Renal cortical epithelial cell (primary cell): ENCODE measurements at regions not wholly inside any gene's neighbourhood (a gene's known extent, or its start where the extent isn't known, plus 50 kb on each side); places are given as distances from the start of the nearest gene placed in this dataset.
A peak's percentile ranks its signal among the peaks of the same experiment; 100 is the strongest.
"Not testable (repeated sequence)": the region's sequence is repeated elsewhere in the genome, so short reads cannot be mapped to it uniquely, and the experiment has no call there.

ENCODE experiments used
- DNase-seq: peaks from one replicate; pipeline ENCODE4 v3.0.0-alpha.2; 2011; ENCODE audit warnings: low read depth

DNA sequence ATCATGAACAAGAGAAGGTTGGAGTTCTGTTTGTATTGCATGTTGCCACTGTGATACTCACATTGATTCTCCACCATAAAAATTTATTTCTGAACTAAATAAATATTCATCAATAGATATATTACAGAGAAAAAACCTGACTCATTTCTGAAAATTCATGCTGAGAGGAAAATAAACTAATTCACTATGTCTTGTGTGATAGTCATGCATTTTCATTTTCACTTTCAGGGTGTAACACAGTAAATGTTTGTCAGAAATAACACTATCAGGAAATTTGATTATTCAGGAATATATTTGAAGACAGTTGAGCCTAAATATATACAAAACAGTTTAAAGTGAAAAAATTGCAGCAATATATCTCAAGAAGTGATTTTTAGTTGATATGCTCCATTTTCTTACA, 335.2 kb downstream of the KCNJ3 start:
- DNase-seq, result no peak

DNA sequence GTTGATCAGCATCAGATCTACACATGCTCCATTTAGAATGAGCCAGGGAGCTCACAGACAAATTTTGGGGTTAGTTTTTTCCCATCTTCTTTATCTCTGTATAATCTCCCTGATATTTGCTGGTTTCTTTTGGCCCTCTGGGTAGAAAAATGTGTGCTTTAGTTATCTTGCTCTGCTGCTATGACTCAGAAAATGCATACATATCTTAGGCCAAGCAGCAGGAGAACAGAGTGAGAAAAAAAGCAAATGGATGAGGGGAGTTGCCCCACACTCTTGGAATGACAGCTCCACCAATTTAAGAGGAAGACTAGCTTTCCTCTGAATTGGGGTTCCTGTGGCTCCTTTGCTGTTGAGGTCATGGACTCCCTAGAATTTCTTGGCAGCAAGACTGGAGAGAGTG, 331.8 kb downstream of the KCNJ3 start:
- DNase-seq, result no peak

DNA sequence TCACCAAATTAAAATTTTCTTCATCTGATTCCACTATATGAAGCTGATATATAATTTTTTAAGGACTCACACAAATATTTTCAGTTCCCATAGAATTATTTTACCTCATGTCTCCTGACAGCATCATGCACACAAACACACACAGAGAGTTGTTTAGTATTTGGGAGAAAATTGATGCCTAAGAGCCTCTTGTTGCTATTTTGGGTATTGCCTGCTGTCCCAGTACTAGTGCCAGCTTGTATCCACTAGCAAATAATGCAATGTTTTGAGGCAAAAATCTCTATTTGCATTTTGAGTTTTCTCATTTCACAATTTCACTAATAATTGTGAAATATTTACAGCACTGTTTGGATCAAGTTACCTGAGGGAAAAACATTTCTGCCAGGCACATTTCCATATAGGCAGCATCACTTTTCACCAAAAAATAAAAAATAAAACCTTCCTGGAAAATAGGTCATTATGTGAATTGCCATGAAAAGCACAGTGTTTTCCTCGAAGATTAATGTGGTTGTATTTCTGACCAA, 328.2 kb downstream of the KCNJ3 start:
- no peak for DNase-seq

DNA sequence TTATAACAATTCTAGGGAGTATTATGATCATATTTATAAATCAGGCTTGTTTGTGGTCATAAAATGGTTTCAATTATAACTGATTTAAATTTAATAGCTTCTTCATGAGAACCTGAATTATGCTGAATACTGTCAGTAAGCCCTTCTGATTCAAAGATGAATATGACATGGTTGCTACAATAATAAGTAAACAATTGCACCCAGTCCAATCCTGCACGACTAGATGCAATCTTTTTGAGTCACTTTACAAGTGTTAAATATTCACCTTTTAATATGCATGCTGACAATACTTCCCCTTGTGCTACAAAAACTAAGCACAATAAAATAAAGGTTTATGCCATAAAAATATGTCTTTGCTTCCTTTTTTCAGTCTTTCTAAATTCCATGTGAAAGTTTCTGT, 325.2 kb downstream of the KCNJ3 start:
- DNase-seq, result no peak

DNA sequence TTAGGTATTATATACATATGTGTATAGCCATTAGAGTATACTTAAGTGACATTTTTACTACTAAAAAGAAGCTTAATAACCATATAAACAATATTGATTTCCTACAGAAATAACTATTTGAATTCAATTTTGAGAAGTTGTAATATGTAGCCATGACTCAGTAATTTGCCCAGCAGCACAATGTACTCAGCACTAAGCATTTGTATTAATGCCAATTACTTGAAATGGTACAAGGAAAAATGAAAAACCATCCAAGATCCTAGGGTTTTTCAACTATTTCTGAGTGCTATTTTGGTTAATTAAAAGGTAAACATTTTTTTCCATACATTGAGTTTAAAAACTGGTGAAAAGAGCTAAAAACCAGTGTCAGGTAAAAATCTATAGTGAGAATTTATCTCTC, 324.0 kb downstream of the KCNJ3 start:
- DNase-seq, result no peak

DNA sequence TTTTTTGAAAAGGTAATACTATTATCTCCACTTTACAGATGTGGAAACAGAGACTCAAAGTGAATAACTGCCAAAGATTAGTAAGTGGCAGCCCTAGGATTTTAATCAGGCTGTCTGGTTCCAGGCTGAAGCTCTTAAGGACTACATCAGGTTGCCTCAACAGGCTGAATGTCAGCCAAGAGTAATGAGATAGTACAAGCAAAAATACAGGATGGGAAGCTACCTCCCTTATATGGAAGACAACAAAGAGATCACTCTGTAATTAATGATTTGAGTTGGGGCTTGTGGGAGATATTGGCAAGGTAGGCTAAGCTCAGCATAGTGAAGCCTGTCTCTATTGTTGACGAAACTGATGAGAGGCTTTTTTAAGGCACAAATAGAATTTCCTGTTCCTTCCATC, 323.1 kb downstream of the KCNJ3 start:
- DNase-seq, result no peak

DNA sequence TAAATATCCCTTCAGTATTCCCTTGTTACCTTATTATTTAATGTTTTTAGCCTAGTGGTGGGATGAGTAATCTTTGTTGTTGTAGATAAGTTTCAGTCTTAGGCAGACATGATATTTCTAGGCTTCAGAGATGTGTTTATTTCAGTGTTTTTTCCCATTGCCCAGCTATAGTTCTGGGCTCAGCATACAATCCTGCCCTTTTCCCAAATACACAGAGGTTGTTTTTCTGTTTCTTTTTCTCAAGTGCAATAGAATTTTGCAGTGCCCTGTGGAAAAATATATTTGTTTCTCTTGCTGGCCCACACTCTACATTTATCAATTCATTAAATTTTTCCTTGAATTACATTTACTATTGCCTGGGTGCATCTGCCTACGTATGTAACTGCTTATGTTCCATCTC, 321.8 kb downstream of the KCNJ3 start:
- no peak for DNase-seq

DNA sequence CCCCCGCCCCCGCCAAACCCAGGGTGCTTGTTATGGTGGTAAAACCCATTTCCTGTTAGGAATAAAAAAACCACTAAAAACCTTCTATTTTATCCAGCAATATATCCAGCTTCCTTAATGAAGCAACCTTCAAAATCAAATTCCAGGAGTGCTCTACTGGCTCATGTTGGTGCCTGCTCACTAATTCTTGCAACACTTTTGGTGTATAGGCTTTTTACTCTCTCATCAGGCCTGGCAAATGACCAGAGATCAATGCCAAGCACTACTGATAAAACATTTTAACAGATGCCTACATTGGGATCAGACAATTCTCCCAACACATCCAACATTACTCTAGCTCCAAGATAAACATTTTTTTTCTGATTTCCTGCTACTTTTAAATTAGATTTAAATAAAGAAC, 312.4 kb downstream of the KCNJ3 start:
- DNase-seq, result no peak

DNA sequence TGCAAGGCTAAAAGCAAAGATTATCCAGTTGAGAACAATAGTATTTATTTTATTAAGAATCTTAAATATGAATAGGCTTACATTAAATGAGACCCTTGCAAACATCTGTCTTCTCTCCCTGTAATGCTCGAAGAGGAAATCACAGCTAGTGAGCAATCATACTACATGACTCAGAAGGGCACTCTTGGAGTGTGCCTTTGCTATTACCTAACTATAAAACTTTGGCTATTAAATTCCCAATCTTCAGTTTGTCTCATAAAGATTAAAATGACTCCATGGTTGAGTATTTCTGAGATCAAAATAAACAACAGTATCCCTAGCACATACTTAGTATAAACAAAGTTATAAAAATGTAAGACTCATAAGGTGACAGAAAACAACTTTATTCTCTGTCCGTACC, 296.9 kb downstream of the KCNJ3 start:
- peak; percentile 12 for DNase-seq

DNA sequence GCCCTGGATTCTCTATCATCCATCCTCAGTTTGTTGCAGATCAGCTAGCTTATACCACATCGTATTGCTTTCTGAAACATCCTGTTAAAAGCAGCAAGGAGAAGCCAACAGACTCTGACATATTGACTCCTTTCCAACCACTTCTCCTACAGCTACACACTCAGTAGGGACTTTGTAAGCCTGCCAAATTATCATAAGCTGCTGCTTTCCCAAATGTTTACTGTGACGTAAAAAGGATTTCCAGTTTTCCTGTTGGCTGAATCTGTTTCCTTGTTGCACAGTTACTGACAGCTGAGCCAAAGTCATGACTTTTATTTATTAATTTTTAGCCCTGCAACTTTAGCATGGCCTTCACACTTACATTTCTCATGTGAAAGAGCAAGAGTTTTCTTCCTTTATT, 294.3 kb downstream of the KCNJ3 start:
- no peak for DNase-seq

DNA sequence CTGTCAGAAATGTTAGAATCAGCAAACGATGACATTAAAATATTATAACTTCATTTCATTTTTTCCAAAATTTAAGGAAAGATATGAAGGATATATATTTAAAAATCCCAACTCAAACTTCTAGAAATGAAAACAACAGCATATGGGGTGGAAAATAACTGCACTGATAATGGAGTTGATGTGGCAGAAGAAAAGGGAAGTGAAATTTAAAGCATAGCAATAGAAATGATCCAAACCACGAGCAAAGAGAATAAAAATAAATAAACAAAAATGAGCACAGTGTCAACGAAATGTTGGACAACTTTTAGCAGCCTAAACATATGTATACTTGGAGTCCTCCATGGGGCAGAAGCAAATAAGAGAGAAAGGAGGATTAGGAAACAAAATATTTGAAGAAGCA, 280.2 kb downstream of the KCNJ3 start:
- no peak for DNase-seq

DNA sequence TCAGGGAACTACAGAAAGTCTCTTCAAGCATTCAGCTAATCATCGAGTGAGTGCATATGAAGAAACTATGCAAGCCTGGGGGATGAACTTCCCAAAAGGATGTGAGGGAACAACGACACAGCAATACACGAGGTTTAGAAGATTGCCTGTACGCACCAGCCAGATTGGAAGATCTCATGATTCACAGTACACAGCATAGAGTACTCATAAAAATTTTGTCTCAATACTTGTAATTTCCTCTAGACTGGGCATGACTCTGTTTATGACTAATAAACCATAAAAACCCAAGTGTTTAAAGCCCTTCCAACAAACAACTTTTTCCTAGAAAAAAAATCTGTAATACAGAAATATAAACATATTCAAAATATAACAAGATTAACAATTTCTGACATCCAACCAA, 279.7 kb downstream of the KCNJ3 start:
- no peak for DNase-seq

DNA sequence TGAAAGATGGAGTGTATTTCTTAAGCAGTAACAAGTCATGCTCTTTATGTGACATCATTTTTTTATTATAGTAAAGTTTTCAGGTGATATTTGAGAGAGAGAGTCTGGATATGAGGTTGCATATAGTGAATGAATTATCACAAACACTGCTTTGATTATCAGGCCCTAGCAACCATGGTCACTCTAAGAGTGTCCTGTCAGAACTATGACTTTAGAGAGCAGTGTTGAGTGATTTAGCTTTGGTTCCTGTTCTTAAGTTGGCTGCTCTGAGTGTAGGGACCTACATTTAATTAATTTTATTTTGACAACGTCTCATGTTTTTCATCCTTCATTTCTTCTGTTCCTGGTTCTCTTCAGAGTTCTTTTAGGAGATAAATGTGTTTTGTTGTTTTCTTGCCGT, 275.5 kb downstream of the KCNJ3 start:
- DNase-seq, result no peak

DNA sequence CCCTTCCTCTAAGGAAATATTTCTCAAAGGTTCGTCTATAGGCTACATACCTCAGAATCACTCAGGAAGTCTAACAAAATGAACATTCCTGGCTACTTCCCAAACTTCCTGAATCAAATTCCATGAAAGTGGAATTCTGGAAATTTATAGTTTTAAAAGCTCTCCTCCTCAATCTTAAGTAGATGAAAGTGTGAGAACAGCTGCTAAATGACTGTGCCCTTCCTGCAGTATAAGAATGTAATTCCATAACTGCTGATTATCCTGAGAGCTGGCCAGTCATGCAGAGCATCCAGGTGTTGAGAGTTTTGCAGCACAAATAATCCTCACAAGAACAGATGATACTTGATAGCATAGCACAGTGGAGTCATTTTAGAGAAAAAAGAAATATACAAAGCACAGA, 265.0 kb downstream of the KCNJ3 start:
- DNase-seq, result no peak

DNA sequence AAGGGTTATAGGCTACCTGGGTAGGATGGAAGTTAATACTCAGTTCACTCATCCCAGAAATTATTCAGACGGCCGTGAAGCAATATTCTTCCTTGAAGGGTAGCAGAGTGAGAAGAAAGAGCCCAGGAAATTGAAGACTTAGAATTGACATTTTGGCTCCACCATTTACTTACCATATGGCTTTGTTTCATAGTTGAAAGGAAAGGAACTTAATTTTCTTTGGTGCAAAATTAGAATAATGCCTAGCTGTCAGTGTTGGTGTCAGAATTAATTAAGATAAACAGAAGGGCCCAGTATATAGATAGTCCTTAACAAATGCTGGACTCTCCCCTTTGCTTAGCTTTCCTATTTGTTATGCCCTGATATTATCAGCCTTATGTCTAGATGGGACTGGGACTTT, 263.2 kb downstream of the KCNJ3 start:
- DNase-seq, result no peak

DNA sequence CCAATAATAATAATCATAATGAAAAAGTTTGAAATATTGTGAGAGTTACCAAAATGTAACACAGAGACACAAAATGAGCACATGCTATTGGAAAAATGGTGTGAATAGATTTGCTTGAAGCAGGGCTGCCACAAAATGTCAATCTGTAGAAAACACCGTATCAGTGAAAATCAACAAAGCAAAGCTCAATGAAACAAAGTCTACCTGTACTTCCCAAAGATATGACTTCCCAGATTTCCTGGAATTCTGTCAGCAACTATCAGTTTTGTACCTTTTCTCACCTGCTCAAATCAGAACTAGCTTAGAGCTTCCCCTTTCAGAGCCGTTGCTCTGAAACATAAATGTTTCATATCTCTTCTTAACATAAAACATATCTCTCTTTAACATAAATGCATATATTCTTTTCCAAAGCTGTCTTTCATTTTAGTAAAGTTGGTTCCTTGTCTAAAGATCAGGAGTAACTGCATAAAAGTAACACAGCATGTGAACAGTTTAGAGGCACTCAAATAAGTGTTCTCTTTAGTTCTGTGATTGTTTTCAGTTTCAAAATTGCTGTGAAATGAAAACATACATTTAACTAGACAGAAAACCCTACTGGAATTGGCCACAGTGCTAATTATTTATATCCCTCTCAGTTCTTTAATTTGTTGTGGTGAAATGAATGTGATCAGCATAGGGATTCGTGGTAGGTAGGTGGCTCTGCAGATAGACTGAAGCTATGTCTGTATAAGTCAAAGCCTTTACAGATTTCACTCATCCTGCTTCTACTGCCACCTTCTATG, 262.5 kb downstream of the KCNJ3 start:
- DNase-seq, result no peak

DNA sequence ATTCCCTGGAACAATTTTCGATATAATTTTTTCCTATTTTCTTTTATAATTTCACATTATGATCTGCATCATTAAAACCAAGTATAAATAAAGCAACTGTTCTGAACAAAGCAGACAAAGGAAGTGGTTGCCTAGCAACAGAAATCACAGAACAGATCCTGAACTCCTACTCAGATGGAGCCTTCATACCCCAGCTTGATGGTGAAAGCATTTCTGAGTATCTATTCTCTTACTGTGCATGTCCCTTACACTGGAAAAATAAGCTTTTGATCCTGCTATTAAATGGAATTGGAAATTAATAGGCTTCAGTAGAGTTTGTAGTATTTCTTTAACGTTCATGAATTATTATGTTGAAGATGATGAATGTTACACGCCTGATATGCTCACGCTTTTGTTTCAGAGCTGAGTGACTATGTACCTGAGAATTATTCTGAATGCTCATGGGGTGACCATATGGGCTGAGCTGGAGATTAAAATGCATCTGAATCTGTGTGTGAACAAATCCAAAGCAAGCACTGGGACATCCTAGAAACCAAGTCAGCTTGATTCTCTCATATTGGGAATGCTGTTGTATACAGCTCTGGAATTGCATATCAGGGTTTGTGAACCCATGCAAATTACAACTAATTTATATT, 254.0 kb downstream of the KCNJ3 start:
- DNase-seq, result peak; percentile 30

DNA sequence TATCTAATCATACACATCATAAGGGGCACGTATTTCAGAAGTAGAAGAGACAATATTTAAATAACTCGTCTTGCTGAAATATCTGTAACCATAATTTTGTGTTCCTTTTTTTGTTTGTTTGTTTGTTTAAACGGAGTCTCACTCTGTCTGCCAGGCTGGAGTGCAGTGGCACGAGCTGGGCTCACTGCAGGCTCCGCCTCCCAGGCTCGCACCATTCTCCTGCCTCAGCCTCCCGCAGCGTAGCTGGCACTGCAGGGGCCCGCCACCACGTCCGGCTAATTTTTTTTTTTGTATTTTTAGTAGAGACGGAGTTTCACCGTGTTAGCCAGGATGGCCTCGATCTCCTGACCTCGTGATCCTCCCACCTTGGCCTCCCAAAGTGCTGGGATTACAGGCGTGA, 248.9 kb downstream of the KCNJ3 start:
- DNase-seq, result not testable (repeated sequence)

DNA sequence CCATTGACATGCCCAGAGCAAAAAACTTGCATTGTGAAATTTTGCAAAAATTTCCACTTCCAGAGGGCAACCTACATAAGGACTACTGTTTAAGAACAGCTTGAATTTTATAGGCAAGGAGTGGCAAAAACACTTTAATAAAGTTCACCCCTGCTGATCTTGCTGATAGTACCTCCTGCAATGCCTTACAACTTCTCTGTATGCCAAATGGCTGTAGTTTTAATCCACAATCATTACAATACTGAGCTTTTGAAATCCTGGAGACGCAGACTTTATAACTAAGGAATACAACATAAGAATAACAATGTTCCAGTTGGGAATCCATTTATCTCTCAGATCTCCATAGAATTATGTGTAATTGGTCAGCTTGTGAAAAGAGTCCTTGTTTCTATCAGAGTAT, 247.5 kb downstream of the KCNJ3 start:
- no peak for DNase-seq

DNA sequence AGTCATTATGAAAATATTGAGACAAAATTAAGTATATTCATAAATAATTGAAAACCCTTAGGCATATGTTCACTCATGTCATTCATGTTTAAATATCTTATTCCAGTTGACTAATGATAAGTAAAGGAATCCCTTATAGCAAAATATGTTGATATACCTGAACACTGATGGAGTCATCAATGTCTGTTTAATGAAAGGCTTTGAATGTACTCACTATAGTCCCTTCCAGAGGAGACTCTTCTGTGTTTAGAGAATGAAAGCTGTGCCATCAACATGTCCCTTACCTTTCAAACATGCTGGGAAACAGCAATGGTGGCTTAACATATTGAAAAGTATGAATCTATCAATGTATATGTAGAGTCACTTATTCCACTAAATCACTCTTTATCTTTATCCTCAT, 242.9 kb downstream of the KCNJ3 start:
- DNase-seq, result no peak

DNA sequence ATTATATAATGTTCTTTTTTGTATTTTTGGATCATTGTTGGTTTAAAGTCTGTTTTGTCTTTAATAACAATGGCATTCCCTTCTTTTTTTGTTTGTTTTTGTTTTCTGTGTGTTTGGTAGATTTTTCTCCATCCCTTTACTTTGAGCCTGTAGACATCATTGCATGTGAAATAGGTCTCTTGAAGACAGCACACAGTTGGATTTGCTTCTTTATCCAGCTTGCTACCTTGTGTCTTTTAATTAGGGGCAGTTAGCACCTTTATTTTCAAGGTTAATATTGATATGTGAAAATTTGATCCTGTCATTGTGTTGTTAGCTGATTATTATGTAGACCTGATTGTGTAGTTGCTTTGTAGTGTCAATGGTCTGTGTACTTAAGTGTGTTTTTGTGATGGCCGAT, 235.7 kb downstream of the KCNJ3 start:
- DNase-seq, result no peak

DNA sequence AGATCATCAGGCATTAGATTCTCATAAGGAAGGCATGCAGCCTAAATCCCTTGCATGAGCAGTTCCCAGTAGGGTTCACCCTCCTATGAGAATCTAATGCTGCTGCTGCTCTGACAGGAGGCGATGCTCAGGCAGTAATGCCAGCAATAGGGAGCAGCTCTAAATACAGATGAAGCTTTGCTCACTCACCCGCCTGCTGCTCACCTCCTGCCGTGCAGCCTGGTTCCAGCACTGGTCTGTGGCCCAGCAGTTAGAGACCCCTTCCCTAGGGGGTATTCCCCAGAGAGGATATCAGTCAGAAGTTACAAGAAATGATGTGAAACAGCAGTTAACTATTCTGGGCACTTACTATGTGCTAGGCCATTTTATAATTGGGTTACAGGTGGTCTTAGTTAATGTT, 226.0 kb downstream of the KCNJ3 start:
- DNase-seq, result no peak

DNA sequence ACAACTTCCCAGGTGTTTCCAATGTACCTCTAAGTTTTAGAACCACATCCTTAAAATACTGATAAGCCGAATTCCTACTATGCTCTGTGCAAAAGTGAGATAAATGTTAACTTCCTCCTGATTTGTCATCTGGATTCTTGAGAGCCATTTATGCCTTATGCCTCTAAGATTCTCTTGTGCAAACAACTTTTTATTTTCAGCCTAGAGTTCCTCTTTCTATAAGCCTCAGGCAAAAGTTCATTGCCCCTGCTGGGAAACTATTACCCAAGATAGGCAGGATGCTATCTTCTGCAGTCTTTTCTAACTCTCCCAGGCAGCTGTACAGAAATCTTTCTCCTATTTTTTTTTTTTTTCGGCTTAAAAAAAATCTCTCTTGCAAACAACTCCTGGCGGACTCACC, 216.1 kb downstream of the KCNJ3 start:
- no peak for DNase-seq

DNA sequence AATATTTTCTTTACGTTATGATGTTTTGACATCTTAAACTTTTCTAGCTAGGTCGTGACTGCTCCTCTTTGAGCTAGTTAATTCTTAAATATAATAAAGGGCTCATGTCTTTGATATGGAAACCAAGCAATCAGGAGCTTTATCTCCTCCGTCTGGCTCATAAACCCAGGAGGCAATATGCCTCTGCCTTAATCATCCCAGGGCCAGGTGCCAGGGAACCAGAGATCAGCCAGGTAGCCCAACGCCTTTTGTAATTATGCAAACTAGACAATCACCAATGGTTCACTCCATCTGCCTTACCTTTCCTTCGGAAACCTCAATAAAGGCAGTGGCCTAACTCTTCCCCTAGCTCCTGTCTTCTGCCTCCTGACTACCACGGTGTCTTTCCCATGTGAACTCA, 213.7 kb downstream of the KCNJ3 start:
- DNase-seq, result no peak
